ENCODE measurements at regions not wholly inside any gene's neighbourhood (a gene's known extent, or its start where the extent isn't known, plus 50 kb on each side); places are given as distances from the start of the nearest gene placed in this dataset.

DNA sequence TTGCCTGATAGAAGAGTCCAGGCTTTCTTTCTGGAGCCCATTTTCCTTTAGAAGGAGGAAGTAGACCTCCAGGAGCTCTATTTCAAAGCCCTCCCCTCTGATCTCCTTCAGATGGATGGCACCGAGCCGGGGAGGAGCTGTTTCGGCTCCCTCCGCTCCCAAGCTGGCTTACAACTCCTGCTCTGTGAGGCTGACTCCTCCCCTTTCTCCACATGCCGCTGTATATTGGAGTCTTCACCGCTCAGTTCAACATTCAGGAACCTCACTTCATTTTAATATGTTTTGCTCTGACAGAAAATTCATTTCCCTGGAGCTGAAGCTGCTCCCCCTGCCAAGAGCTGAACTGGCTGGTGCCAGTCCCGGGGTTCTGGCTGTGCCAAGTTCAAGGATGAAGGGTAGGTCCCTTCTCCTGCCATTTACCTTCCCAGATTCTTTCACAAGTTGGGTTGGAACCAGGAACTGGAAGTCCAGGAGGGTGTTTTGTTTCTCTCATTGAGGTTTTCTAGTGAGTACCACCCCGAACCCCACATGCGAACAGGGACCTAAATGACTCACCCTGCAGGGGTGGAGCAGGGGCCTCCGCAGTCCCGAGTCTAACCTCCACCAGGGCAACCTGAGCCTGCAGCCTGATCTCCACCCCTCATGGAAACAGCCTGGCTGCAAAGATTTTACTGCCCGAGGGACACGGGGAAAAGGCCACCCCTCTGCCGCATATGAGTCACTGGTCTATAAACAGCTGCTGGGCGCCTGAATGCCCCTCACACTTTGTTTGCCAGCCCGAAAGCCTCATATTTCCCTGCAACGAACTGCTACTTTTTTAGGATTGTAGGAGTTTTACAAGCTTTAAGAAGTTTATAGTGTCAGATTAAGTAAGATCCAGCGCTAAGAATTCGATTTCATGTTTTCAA is 68.6 kb upstream of the FOXA2 start:
- H3K27ac ChIP-seq (ENCODE audit: low read depth in 1 of 2, low read length in 2 of 2): no peak overlapping the region
- H3K27me3 ChIP-seq (ENCODE audit: control insufficient read depth in 1 of 2, insufficient read depth in 2 of 2, low read length in 2 of 2): no peaks in the 10 kb centered on the region
- H3K4me1 ChIP-seq (ENCODE audit: insufficient read depth, low read length): no peaks in the 10 kb centered on the region
- intact Hi-C loops (cut with DNase I, micrococcal nuclease): no loop called here
- no peak overlapping the region for H3K27ac Mint-ChIP-seq
- no peaks in the 10 kb centered on the region for H3K4me1 Mint-ChIP-seq (ENCODE audit: low read depth)
- ATAC-seq (ENCODE audit: poor library complexity): no peak
- H3K9me3 Mint-ChIP-seq: peaks cover 4% of the 10 kb centered on the region
- CTCF ChIA-PET: no interaction called here
- POLR2A ChIA-PET: no interaction called here
- DNase-seq: no peak
- no peak overlapping the region for H3K4me3 ChIP-seq (ENCODE audit: low read length)
- H3K4me3 Mint-ChIP-seq: no peak overlapping the region
- peaks cover 0 to 20% of the 10 kb centered on the region in 2 experiments for H3K9me3 ChIP-seq (ENCODE audit: control insufficient read depth in 1 of 2, insufficient read depth in 1 of 2, low read length in 2 of 2)
- H3K36me3 Mint-ChIP-seq (ENCODE audit: low read depth): no peaks in the 10 kb centered on the region
- H3K36me3 ChIP-seq (ENCODE audit: insufficient read depth, low read length): no peaks in the 10 kb centered on the region
- TF ChIP-seq, protein P1, sequence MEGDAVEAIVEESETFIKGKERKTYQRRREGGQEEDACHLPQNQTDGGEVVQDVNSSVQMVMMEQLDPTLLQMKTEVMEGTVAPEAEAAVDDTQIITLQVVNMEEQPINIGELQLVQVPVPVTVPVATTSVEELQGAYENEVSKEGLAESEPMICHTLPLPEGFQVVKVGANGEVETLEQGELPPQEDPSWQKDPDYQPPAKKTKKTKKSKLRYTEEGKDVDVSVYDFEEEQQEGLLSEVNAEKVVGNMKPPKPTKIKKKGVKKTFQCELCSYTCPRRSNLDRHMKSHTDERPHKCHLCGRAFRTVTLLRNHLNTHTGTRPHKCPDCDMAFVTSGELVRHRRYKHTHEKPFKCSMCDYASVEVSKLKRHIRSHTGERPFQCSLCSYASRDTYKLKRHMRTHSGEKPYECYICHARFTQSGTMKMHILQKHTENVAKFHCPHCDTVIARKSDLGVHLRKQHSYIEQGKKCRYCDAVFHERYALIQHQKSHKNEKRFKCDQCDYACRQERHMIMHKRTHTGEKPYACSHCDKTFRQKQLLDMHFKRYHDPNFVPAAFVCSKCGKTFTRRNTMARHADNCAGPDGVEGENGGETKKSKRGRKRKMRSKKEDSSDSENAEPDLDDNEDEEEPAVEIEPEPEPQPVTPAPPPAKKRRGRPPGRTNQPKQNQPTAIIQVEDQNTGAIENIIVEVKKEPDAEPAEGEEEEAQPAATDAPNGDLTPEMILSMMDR (IDR thresholded peaks at IDR 0.05): no peak
- no peaks in the 10 kb centered on the region for H3K27me3 Mint-ChIP-seq

DNA sequence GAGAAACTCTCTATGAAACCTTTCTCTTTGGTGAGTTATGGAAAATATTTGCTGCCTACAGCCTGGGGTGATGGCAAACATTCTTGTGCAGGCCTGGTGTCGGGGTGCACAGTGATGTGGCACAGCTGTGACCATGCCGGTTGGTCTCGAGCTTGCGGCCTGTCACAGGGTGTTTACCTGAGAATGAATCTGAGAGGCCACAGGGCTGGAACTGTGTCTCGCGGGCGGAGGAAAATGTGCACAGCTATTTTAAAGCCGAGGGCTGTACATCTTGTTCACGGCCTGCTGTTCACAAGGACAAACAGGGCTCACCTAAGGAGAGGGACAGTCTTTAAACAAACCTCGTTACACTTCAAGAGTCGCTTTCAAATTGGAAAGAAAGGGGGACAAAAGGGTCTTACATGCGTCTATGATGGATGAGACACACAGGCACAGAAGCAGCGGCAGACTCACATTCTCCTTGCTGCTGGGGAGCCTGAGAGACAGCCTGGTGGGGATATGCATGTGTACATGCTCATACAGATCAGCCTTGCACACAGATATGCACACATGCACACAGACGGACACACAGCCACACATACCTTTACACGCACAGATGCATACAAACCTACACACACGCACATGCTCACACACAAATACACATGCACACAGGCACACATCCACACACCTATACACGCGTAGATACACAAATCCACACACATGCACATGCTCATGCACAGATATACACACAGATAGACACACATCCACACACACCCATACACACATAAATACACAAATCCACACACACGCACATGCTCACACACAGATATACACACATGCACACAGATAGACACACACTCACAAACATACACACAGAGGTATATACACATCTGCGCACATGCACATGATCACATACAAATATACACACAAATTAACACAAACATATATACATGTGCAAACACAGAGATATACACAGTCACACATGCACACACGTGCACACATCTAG is 69.6 kb upstream of the FOXA2 start:
- ChIA-PET POLR2A (no interaction called here), CTCF (no interaction called here)
- DNase-seq: no peak
- Mint-ChIP-seq H3K36me3 (ENCODE audit: low read depth) (no peaks in the 10 kb centered on the region), H3K27me3 (no peaks in the 10 kb centered on the region), H3K27ac (no peak overlapping the region), H3K4me3 (no peak overlapping the region), H3K4me1 (ENCODE audit: low read depth) (no peaks in the 10 kb centered on the region), H3K9me3 (peaks cover 4% of the 10 kb centered on the region)
- Histone ChIP-seq H3K36me3 (ENCODE audit: insufficient read depth, low read length) (no peaks in the 10 kb centered on the region), H3K4me1 (ENCODE audit: insufficient read depth, low read length) (no peaks in the 10 kb centered on the region), H3K9me3 (ENCODE audit: control insufficient read depth in 1 of 2, insufficient read depth in 1 of 2, low read length in 2 of 2) (peaks cover 0 to 20% of the 10 kb centered on the region in 2 experiments), H3K27me3 (ENCODE audit: control insufficient read depth in 1 of 2, insufficient read depth in 2 of 2, low read length in 2 of 2) (no peaks in the 10 kb centered on the region), H3K4me3 (ENCODE audit: low read length) (no peak overlapping the region), H3K27ac (ENCODE audit: low read depth in 1 of 2, low read length in 2 of 2) (no peak overlapping the region)
- intact Hi-C loops (cut with DNase I, micrococcal nuclease): no loop called here
- ATAC-seq (ENCODE audit: poor library complexity): no peak
- TF ChIP-seq, protein P1 (IDR thresholded peaks at IDR 0.05): no peak

DNA sequence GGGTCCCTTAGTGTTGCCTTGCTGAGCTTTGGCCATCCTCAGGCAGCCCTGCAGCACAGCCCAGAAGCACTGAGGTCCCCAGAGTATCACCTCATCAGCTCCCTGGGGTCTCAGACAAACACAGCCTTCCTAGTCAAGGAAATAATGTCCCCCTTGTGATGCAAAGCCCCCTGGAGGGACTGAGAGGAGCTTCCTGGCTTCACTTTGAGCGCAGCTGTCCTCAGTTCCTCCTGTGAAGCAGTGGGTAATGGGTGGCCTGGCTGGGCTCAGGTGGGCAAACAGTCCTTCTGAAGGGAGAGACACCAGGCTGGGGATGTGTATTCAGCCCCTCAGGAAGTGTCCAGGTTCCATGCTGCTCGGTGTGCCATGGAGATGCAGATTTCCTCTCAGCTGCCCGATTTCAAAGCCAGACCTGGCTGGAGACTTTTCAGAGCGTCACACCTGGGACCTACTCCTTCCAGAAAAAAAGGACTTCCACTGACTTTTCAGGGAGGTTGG is 79.2 kb upstream of the FOXA2 start:
- Mint-ChIP-seq H3K9me3 (peaks cover 3% of the 10 kb centered on the region), H3K36me3 (ENCODE audit: low read depth) (no peaks in the 10 kb centered on the region), H3K4me3 (no peak overlapping the region), H3K4me1 (ENCODE audit: low read depth) (no peaks in the 10 kb centered on the region), H3K27me3 (peaks cover 13% of the 10 kb centered on the region), H3K27ac (no peak overlapping the region)
- TF ChIP-seq, protein P1 (IDR thresholded peaks at IDR 0.05): no peak
- Histone ChIP-seq H3K9me3 (ENCODE audit: control insufficient read depth in 1 of 2, insufficient read depth in 1 of 2, low read length in 2 of 2) (peaks cover 3 to 11% of the 10 kb centered on the region in 2 experiments), H3K36me3 (ENCODE audit: insufficient read depth, low read length) (no peaks in the 10 kb centered on the region), H3K4me1 (ENCODE audit: insufficient read depth, low read length) (no peaks in the 10 kb centered on the region), H3K4me3 (ENCODE audit: low read length) (no peak overlapping the region), H3K27ac (ENCODE audit: low read depth in 1 of 2, low read length in 2 of 2) (no peak overlapping the region), H3K27me3 (ENCODE audit: control insufficient read depth in 1 of 2, insufficient read depth in 2 of 2, low read length in 2 of 2) (no peaks in the 10 kb centered on the region)
- ChIA-PET CTCF (no interaction called here), POLR2A (no interaction called here)
- intact Hi-C loops (cut with DNase I, micrococcal nuclease): no loop called here
- ATAC-seq (ENCODE audit: poor library complexity) (no peak), DNase-seq (no peak)

All from CD4-positive, alpha-beta T cell (primary cell).